AG08395 (cell line): ENCODE measurements at regions not wholly inside any gene's neighbourhood (a gene's known extent, or its start where the extent isn't known, plus 50 kb on each side); places are given as distances from the start of the nearest gene placed in this dataset.
"Not testable (repeated sequence)": the region's sequence is repeated elsewhere in the genome, so short reads cannot be mapped to it uniquely, and the experiment has no call there.

Source experiments
- DNase-seq: peaks from one replicate; pipeline ENCODE4 v3.0.0; 2012; ENCODE audit warnings: mixed read lengths, low spot score

DNA sequence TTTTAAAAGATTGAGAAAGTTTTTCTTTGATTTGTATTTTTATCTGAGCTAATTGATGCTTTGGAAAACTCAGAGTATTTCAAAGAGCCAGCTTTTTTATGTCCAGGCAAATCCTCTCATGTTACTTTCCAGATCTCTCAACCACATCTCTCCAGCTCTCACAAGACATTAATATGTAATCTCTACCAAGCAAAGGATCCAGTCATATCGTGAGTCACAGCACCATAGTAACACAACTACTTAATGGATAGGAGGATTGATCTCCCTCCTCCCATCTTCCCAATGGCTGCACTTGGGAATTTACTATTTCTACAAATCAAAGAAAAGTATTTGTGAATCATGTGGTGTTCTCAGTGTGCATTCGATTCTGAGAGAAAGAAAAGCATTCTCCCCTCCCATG is 63.3 kb downstream of the POU4F1 start:
- DNase-seq, result no peak

DNA sequence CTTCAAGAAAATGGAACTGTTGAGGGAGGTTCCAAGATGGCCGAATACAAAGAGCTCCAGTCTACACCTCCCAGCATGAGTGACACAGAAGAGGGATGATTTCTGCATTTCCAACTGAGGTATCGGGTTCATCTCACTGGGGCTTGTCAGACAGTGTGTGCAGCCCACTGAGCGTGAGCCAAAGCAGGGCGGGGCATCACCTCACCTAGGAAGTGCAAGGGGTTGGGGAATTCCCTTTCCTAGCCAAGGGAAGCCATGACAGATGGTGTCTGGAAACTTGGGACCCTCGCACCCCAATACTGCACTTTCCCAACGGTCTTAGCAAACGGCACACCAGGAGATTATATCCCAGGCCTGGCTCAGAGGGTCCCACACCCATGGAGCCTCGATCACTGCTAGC is 77.3 kb downstream of the POU4F1 start:
- not testable (repeated sequence) for DNase-seq

DNA sequence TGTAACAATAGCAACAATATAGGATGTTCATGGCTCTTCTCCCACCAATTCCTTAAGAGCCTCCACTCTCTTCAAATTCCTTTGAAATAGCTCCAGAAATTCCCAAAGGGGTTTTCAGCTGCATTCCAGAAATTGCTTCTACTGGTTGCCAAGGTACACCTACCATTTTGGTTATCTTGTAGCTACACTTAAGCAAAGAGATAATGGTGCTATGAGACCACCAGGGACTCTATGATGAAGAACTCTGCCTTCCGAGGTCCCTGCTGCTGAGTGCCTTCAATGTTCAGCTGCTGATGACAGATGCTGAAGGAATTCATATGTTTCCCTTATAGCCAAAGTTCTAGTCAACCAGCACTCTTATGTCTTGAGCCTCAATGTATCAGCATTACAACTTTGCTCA is 78.4 kb downstream of the POU4F1 start:
- no peak for DNase-seq

DNA sequence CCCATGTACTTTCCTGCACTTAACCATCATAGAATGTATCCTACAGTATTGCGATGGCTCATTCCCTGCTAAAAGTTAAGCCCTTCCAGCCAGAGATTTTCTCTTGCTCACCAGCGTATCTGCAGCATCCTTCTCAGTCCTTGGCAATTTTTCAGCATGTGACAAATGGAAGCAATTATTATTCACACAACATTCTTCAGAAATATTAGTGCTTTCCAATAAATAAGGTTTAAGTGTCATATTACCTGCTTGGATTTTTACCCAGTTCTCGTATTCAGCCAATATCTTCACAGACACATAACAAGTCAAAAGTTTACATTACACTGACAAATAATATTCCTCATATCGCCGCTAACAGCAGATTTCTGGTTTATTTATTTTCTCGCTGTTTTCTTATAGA is 82.3 kb downstream of the POU4F1 start:
- no peak for DNase-seq

DNA sequence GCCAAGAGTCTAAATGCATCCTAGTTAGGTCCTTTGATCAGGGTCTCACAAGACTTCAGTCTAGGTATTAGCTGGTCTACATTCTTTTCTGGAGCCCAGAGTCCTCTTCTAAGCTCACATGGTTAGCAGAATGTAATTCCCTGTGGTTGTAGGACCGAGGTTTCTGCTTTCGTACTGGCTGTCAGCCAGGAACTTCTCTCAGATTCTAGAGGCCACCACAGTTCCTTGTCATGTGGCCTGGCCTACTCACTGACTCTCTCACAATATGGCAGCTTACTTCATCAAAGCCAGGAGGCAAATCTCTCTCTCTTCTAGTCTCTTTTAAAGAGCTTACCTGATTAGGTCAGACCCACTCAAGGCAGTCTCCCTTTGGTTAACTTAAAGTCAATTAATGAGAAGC is 82.9 kb downstream of the POU4F1 start:
- DNase-seq, result no peak

DNA sequence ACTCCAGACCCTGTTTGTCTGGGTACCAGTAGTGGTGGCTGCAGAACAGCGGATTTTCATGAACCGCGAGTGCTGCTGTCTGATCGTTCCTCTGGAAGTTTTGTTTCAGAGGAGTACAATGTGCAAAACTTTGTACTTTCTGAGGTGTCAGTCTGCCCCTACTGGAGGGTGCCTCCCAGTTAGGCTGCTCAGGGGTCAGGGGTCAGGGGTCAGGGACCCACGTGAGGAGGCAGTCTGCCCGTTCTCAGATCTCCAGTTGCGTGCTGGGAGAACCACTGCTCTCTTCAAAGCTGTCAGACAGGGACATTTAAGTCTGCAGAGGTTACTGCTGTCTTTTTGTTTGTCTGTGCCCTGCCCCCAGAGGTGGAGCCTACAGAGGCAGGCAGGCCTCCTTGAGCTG is 84.9 kb downstream of the POU4F1 start:
- DNase-seq, result not testable (repeated sequence)

DNA sequence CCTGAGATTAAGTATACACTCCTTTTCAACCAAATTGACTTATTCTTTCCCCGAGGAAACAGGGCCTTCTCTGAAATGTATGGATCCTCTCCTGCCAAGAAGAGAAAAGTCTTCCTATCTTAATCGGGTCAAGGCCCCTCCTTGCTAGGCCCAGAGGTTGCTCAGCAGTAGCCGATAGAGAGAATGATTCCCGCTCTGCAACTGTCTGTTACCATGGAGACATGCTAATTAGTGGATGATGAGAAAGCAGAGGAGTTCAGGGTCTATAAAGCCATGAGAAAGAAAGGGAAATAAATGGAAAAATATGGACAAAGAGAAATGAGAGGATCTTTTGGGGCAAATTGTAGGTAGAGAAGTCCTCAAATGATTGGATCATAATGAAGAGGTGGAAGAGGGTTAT is 103.5 kb downstream of the POU4F1 start:
- DNase-seq, result no peak

DNA sequence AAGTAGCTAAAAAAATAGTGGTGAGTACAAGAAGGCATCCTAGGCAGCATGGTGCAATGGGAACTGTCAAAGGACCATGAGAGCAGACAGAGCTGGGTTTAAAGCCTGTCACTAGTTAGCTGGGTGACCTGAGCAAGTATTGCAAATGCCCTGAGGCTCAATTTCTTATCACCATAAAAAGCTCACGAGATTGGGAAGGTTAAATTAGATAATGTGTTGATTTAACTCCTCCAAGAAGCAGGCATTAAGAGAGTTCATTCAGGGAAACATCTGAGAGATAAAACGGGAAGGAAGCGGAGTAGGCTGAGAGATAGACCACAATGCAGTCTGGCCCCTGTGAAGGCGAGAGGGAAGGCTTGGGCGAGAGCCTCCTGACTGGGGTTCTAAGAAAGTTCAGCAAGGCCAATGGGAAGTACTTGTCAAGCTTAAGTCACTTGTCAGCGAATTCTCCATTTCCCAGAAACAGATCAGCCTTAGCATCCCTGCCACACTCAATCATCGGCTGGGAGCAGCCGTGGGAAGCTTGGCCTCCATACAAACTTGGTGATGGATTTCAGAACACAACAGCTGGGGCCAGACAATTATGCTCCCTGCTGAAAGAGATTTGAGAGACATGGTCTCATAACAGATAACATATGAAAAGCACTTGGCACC is 105.5 kb downstream of the POU4F1 start:
- DNase-seq, result no peak

DNA sequence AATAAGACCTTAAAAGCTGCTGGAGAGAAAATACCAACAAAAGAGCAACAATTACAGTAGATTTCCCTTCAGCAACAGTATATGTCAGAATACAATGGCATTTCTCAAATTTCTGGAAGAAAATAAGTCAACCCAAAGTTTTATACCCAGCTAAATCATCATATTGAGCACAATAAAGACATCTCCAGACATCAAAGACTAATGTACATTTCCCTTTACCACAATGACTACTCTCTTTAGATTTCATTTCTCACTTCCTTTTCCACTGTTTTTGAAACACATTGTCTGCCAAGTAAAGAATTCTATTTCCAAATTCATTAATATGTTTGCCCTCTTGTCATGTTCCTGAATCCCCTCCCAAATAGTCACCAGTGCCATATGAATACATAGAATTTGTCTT is 111.4 kb downstream of the POU4F1 start:
- no peak for DNase-seq

DNA sequence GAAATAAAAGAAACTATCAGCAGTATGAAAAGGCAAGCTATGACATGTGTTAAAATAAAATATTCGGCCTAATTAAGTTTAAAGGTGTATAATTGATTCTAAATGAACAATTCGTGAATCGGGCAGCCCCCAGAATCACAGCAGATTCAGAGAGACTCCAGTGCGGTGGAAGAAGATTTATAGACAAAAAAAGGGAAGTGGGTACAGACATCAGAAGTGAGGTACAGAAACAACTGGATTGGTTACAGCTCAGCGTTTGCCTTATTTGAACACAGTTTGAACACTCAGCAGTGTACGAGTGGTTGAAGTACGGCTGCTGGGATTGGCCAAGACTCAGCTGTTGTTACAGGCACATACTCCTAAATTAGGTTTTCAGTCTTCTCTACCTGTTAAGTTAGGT is 113.1 kb downstream of the POU4F1 start:
- DNase-seq, result not testable (repeated sequence)

DNA sequence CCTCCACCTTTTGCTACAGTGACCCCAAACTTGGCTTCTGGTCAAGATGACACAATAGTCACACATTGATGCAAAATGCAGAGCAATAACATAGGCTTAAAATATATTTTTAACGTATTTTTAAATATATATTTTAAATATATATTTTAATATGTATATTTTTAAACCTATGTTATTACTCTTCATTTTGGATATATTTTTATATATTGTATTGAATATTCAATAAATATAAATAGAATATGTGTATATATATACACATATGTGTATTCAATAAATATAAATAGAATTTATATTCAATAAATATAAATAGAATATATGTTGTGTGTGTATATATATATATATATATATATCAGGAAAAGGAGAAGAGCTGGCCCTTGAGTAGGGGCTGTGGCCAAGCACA is 115.6 kb downstream of the POU4F1 start:
- no peak for DNase-seq

DNA sequence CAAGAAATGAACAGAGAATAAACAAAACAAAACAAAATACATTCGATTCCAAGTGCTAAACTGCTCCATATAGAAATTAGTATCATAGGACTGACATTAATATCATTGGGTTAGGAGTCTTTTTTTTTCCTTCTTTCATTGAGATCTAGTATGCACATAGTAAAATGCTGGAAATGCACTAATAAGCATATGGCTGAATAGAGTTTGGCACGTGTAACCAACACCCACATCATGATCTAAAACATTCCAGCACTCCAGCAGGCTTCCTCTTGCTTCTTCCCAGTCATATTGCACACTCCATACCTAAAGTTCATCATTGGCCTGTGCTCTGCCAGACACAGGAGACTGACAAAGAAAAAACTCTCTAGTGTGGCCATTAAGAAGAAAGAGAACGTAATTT is 117.5 kb downstream of the POU4F1 start:
- DNase-seq, result no peak

DNA sequence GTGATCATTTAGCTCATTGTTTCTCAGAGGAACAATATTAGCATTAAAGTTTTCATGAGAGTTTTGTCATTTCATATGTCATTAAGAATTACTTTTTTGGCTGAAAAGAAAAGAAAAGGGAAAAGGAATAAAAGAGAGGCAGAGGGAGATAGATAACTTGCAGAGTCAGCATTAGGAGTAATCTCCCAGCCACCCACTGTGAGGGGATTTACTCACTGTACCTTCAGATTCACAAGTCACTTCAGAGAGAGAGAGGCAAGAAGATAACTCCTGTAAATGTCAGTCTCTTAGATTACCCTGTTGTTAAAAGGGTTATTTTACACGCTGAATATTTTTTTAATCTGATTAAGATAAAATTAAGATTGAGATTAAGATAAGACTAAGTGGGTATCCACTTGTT is 125.2 kb downstream of the POU4F1 start:
- no peak for DNase-seq

DNA sequence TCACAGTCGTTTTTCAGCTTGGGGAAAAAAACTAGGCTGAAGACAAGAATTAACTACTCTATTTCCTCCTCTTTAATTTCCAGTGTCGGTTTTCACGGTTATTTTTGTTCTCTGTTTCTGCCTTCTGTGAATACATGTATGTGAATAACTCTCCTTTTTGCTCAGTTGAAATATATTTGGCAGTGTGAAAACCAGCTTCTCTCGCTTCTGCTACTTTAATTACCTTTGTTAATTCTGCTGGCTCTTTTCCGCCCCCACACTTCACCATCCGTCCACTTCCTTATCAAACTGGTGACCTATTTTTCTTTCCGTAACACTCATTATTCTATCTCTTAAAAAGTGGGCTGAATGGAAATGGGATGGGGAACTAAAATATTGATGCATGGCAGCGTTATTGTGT is 126.4 kb downstream of the POU4F1 start:
- DNase-seq, result no peak

DNA sequence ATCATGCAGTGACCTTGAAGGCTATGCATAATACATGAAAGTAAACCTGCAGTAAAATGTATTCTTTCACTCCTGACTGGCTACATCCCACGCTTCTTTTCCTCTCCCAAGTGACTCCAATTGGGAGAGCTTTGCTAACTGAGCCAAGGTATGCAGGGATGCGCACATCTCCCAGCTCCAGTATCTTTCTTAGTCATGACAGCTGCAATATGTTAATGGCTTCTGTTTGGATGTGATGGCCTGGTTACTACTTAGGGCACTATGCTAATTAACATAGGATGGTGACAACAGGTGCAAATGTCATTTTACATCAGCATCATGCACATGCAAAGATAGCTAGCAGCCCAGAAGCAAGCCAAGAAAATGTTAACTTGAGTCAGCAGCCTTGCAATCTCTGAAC is 134.7 kb downstream of the POU4F1 start:
- no peak for DNase-seq

DNA sequence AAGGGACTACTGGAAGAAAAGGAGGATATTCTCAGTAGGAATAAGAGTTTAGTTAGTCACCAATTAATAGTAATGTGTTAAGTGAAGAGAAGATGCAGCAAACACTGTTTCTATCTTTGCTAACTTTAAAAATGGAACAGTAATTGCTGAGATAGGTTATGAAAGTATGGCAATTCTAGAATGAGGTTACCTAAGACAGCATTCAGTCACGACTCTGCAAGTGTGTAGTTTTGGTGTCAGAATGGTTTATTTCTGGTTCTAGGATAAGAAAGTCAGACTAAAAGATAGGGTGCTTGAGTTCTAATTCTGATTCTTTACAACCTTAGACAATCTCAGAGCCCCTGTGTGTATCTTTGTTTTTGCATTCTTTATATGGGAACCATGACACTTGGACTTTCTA is 138.1 kb downstream of the POU4F1 start:
- DNase-seq, result no peak

DNA sequence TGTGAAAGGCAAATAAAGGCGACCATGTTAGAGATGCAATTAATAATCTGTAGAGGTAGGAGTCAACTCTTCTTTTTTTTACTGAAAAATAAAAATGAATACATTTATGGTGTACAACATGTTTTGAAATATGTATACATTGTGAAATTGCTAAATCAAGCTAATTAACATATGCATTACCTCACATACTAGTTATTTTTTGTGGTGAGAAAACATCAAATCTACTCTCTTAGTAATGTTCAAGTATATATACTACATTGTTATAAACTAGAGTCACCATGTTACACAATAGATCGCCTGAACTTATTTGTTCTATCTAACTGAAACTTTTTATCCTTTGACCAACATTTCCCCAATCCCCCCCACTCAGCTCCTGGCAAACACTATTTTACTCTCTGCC is 143.2 kb downstream of the POU4F1 start:
- DNase-seq, result no peak

DNA sequence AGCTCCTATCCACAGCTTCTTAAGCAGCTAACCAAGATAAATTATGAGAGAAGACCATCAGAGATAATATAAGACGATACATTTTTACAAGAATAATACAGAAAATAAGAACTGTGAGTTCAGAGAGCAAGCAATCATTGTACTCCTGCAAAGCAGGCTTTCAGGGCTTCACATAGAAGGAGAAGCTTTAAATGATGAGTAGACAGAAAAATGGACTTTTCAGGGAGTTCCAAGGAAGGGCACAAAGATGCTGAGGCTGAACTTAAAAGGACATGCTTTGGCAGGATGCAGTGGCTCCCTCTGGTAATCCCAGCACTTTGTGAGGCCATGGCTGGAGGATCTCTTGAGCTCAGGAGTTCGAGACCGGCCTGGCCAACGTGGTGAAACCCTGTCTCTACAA is 159.5 kb downstream of the POU4F1 start:
- DNase-seq, result no peak

DNA sequence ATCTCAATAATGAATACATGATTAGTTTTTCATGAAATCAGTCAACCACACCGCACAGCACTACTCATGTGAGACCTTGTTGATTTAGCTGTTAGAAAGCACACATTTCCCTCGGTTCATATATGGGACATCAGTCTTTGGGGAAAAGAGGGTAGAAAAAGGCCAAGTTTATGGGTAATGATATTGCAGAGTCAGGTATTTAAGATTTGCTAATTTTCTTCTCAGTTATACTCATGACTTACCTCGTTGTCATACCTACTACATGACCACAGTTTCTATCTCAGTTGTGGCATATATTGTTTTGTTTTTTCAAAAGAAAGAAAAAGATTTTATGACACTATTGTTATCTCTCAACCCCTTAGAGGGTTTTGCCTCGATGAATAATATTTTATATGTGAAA is 165.6 kb downstream of the POU4F1 start:
- DNase-seq, result no peak

DNA sequence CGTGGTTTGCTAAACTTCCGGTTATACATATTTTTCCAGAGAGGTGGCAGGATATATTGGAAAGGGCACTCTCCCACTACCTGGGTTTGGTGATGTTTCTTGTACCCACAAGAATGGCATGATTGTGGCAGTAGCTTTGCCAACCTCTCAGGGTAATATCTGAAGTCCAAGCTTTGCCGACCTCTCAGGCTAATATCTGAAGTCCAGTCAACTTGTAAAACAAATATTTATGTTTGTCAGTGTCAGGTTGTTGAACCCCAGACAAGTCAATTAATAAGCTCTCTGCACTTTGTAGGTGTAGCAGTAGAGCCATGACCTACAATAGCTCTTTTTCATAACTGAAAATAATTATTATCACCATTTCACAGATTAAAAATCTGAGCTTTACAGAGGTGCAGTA is 167.0 kb downstream of the POU4F1 start:
- no peak for DNase-seq

DNA sequence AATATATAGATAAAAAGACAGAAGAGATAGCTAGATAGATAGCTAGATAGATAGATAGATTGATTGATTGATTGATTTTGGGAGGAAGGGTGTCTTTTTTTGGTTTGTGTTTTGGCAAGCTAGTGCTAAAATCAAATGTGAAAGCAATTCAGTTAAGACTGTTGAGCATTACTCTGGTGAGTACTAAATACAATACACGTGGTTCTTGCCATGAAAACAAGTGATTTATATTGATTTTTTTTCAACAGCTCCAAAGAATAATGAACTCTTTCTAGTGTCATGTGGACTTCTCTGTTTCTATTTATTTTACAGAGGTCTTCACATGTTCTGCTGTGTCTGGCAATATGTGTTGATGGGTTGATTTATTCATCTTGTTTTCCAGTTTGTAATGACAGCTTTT is 172.0 kb downstream of the POU4F1 start:
- DNase-seq, result no peak

DNA sequence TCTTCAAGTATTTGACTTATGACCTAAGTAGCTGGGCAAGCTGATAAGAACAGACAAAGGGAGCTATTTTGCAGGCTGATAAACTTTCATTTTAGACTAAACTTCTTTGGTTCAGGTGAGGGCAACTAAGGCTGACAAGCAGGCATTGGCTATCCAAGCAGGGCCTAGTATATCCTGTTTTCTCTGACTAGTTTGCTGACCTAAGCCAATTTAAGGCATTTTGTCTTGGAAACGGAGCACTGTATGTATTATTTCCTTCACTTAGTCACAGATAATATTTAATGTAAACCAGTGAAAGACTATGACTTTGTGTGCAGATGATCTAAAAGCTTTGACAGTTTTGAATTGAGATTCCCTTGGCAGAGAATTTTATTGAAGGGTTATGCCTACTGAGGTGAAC is 172.5 kb downstream of the POU4F1 start:
- DNase-seq, result no peak

DNA sequence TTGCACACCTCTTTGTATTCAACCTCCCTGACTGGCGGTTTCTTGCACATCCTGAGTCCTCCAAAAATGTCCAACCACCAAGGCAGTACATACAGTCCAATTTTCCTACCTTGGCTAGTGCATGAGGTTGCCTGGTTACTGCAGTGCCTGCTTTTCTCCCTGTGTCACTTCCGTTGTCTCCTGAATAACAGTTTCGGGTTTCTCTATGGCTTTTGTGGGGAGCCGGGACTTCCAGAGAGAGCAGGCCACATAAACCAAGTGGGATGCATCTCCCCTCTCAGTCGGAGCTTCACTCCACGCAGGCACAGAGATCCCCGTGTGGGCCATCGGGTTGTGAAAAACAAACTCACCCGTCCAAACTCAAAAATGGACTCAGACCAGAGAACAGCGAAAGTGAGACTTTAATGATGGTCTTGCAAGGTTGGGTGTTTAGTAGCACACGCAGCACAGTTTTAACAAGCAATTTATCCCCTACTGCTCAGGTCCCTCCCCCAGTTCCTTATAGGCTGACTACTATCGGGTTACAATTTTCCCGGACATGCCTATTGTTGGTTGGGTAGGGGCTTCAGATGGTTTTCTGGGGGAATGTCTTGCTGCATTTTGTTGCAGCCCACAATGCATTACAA is 173.1 kb downstream of the POU4F1 start:
- DNase-seq, result no peak

DNA sequence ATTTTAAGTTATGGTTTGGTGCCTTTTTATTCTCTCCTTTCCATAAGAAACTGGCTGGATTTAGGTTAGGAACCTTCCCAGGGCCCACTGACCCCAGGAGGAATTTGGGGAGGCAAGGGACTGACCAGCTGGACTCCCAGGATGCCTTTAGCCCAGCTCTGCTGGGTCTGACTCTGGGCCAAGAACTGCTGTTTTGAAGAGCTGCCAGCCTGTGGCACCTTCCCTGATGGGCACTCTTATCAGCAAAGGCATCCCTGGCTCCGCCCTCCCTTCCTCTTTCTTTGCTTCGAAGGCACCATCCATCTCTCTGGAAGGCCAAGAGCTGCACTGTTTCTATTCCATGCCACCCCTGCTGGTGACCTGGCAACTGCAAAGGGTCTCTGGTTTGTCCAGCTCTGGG is 174.7 kb downstream of the POU4F1 start:
- no peak for DNase-seq
